ENCODE measurements at regions not wholly inside any gene's neighbourhood (a gene's known extent, or its start where the extent isn't known, plus 50 kb on each side); places are given as distances from the start of the nearest gene placed in this dataset.

- H3K4me3 ChIP-seq (replicated peaks in 1 of 3; ENCODE audit: low read depth in 2 of 3, low read length in 3 of 3) = no peak overlapping the region
- no peak overlapping the region for H3K4me2 ChIP-seq (replicated peaks; ENCODE audit: extremely low read depth, low read length, poor library complexity, severe bottlenecking)
- H3K27me3 Mint-ChIP-seq (ENCODE audit: low read depth in 3 of 3) = peaks cover 0 to 11% (median 3%) of the 10 kb centered on the region in 3 donors
- no peak overlapping the region for H3K9ac ChIP-seq (ENCODE audit: insufficient read depth, low read length, poor library complexity, severe bottlenecking)
- H3K4me1 Mint-ChIP-seq = no peaks in the 10 kb centered on the region
- no peaks in the 10 kb centered on the region for H3K79me2 ChIP-seq (ENCODE audit: insufficient read depth, low read length)
- no peak for DNase-seq
- TF ChIP-seq CTCF (IDR thresholded peaks at IDR 0.05) = no peak
- no peaks in the 10 kb centered on the region for H4K20me1 ChIP-seq (ENCODE audit: insufficient read depth, low read length)
- no peaks in the 10 kb centered on the region for H3K9me3 ChIP-seq (replicated peaks in 1 of 2; ENCODE audit: control insufficient read depth in 1 of 2, insufficient read depth in 1 of 2, low read length in 2 of 2)
- no peak overlapping the region for H3K27ac ChIP-seq (ENCODE audit: low read depth in 1 of 2, low read length in 2 of 2)
- 96% methylated on average over 13 of the region's 13 CpGs for WGBS (ENCODE audit: insufficient coverage)
- intact Hi-C loops (cut with micrococcal nuclease) = no loop called here
- no peaks in the 10 kb centered on the region for H3K27me3 ChIP-seq (ENCODE audit: control insufficient read depth in 2 of 2, insufficient read depth in 2 of 2, low read length in 2 of 2)
- no peak overlapping the region for H3K4me3 Mint-ChIP-seq
- H3K36me3 ChIP-seq (replicated peaks in 1 of 2; ENCODE audit: control insufficient read depth in 1 of 2, insufficient read depth in 2 of 2, low read length in 2 of 2) = no peaks in the 10 kb centered on the region
- peaks cover 0 to 3% (median 0%) of the 10 kb centered on the region in 7 donors for H3K9me3 Mint-ChIP-seq
- no peak overlapping the region for H3K27ac Mint-ChIP-seq
- H3K4me1 ChIP-seq (ENCODE audit: control insufficient read depth in 1 of 2, insufficient read depth in 2 of 2, low read length in 2 of 2) = no peaks in the 10 kb centered on the region
- H3K36me3 Mint-ChIP-seq = no peaks in the 10 kb centered on the region
- no peak overlapping the region for H2AFZ ChIP-seq (ENCODE audit: insufficient read depth, low read depth, low read length, poor library complexity, severe bottlenecking)
Measured at GRCh38 chr19:5268801-5269200, 71.8 kb downstream of the PTPRS start.

- H3K36me3 ChIP-seq (replicated peaks in 1 of 2; ENCODE audit: control insufficient read depth in 1 of 2, insufficient read depth in 2 of 2, low read length in 2 of 2) = no peaks in the 10 kb centered on the region
- Mint-ChIP-seq H3K27ac (no peak overlapping the region), H3K4me1 (peaks cover 6% of the 10 kb centered on the region), H3K9me3 (no peaks in the 10 kb centered on the region), H3K36me3 (no peaks in the 10 kb centered on the region), H3K4me3 (no peak overlapping the region), H3K27me3 (ENCODE audit: low read depth in 3 of 3) (peaks cover 0 to 11% (median under 1%) of the 10 kb centered on the region in 3 donors)
- H3K9me3 ChIP-seq (replicated peaks in 1 of 2; ENCODE audit: control insufficient read depth in 1 of 2, insufficient read depth in 1 of 2, low read length in 2 of 2) = no peaks in the 10 kb centered on the region
- H4K20me1 ChIP-seq (ENCODE audit: insufficient read depth, low read length) = no peaks in the 10 kb centered on the region
- H3K27me3 ChIP-seq (ENCODE audit: control insufficient read depth in 2 of 2, insufficient read depth in 2 of 2, low read length in 2 of 2) = no peaks in the 10 kb centered on the region
- H3K9ac ChIP-seq (ENCODE audit: insufficient read depth, low read length, poor library complexity, severe bottlenecking) = no peak overlapping the region
- no peak overlapping the region for H2AFZ ChIP-seq (ENCODE audit: insufficient read depth, low read depth, low read length, poor library complexity, severe bottlenecking)
- H3K4me3 ChIP-seq (replicated peaks in 1 of 3; ENCODE audit: low read depth in 2 of 3, low read length in 3 of 3) = no peak overlapping the region
- no peak overlapping the region for H3K4me2 ChIP-seq (replicated peaks; ENCODE audit: extremely low read depth, low read length, poor library complexity, severe bottlenecking)
- no peaks in the 10 kb centered on the region for H3K79me2 ChIP-seq (ENCODE audit: insufficient read depth, low read length)
- H3K27ac ChIP-seq (ENCODE audit: low read depth in 1 of 2, low read length in 2 of 2) = no peak overlapping the region
- intact Hi-C loops (cut with micrococcal nuclease) = no loop called here
- no peak for TF ChIP-seq CTCF (IDR thresholded peaks at IDR 0.05)
- WGBS (ENCODE audit: insufficient coverage) = 93% methylated on average over 3 of the region's 9 CpGs
- H3K4me1 ChIP-seq (ENCODE audit: control insufficient read depth in 1 of 2, insufficient read depth in 2 of 2, low read length in 2 of 2) = peaks cover 0 to 5% of the 10 kb centered on the region in 2 donors
- DNase-seq = no peak
Measured at GRCh38 chr19:5265260-5265659, 75.4 kb downstream of the PTPRS start.

Measured in CD14-positive monocyte (primary cell).